HPDE6-E6E7 (cell line): ENCODE measurements at regions not wholly inside any gene's neighbourhood (a gene's known extent, or its start where the extent isn't known, plus 50 kb on each side); places are given as distances from the start of the nearest gene placed in this dataset.

ENCODE experiments used
- DNase-seq: peaks from one replicate; pipeline ENCODE4 v3.0.0; 2011; ENCODE audit warnings: missing footprints; ENCODE audit errors: extremely low spot score

DNA sequence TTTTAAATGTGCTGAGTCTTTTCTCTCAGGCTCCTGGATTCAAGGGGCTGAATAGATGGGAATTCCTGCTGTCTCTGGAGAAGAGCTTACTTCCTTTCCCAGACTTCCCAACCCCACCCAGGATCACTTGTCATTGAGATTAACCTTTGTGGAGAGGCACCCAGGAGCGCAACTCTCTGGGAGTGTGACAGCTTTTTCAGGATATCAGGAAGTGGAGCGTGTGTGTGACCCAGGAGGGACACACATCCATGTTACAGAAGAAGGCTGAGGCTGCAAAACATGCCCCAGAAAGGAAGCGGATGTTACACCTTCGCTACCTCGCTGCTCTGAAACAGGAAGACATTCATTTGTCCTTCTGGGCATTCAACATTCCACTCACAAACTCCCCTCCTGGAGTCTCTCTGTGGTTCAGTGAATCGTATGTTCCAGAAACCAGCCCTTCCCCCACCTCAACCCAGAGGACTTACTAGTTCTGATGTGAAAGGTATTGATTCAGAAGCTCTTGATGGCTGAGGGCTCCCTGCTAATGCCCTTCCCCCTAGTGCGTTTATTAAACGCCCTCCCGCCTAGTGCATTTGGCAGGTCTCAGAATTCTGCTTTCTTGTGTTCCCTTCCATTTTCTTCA is 523.9 kb downstream of the TNS1 start:
- DNase-seq, result no peak

- DNase-seq, result no peak
These were observed 525.2 kb downstream of the TNS1 start for GRCh38 chr2:217477583-217477982.

GRCh38 chr2:217475791-217476190 is 527.0 kb downstream of the TNS1 start:
- no peak for DNase-seq

- DNase-seq, result no peak
These were observed 527.7 kb downstream of the TNS1 start for GRCh38 chr2:217475101-217475500.

DNA sequence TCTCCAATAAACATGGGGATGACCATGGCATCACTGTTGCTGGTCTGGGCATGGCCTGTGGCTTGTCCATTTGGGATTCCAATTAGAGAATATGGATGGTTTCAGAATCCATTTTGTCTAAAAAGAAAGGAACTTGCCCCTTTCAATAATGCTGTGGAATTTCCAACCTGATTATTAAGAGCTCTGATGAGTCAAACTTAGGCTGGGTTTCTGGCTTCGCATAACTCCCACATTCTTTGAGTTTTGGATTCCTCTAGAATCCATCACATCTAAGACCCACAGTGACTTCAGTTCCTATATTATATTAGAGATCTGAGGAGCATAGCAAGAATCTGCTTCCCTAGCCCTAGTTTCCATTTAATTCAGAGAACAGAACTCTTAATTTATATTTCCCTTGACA is 531.5 kb downstream of the TNS1 start:
- no peak for DNase-seq

- no peak for DNase-seq
These were observed 533.5 kb downstream of the TNS1 start for GRCh38 chr2:217469203-217469810.

DNA sequence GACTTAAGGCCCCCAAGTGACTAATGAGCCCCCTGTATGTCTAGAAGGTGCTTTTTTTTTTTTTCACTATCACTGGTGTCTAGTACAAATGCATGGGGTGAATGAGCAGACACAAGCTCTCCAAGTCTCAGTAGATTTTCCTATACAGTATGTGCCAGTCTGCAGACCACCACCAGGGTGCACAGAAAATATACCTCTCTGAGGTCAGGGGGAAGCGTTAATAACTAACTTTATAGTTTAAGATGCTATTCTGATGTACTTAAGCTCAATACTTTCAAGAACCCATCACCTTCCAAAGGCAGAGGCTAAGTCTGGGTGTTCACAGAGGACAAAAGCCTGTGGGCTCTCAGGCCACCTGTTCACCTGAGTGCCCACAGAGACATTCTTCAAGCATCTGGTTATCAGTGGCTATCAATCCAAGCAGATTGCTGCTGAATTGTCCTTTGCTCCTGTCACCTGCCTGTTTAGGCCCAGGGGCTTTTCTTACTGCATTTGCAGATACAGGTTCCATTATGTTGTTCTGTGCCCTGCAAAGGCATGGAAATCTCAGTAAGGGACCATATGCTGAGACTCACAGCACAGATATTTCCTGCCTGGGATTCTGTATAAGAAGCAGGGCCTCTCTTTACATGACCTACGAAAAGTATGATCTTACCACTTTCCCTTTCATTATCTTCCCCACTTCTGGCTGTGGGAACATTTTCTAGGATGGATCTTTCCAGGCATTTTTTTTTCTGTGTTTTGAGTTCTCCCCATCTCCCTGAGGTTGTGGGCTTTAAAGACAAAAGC is 534.6 kb downstream of the TNS1 start:
- DNase-seq, result no peak

DNA sequence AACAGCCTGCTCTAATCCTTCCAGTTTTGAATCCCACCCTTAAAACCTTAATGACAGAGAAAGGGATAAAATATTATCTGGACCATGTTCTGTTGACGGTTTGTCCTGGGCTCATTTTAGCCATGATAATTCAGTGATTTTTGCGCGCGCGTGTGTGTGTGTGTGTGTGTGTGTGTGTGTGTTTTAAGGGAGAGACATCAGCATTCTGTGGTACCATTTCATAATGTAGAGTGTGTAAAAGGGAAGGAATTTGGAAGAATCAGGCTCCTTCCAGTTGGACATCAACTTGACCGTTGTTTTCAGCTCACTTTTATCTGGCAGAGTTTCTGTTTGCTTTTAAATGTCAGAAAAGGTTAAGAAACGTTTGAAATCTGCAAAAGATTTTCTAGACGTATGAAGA is 535.5 kb downstream of the TNS1 start:
- DNase-seq, result no peak

- no peak for DNase-seq
These were observed 536.0 kb downstream of the TNS1 start for GRCh38 chr2:217466805-217467204.

GRCh38 chr2:217466104-217466503 is 536.7 kb downstream of the TNS1 start:
- DNase-seq, result no peak

DNA sequence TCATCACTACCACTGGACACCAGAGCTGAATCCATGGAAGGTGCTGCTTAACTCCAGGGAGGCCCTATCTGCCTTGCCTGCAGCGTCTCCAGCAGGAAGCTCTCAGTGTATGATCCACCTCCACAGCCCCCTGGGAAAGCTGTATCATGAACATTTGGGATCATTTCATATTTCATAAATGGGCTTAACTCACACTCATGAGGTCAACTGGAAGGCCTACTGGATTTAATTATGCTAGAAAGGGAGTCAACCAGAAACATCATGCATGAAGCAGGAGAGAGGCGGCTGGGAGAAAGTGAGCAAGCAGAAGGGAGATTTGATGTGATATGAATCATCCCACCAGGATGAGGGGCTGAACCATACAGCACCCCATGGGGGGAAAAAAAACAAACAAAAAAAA is 537.7 kb downstream of the TNS1 start:
- no peak for DNase-seq

DNA sequence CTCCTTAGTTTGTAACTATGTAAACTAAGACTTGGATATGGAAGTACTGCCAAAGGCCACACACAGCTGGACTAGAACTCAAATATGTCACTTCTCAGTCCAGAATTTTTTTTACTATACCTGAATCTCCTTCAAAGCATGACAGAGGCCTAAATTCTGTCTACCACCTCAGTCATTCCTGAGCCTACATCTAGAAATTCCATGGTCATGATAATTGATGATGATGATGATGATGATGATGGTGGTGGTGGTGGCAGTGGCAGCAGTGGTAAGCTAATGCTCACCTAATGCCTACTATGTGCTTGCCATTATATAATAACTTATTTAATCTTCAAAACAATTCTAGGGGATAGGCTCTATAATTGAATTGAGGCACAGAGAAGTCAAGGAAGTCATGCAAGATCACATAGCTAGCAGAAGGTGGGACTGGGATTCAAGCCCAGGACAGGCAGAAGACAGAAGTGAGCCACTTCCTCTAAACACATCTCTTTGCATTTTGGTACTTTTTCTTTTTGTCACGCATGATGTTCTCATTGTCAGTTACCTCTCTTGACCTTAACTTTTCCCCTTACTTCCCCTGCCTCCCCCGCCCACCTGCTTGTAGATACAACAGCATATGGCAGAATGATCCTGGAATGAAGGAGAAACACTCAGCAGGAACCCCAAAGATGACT is 539.3 kb downstream of the TNS1 start:
- DNase-seq, result no peak

DNA sequence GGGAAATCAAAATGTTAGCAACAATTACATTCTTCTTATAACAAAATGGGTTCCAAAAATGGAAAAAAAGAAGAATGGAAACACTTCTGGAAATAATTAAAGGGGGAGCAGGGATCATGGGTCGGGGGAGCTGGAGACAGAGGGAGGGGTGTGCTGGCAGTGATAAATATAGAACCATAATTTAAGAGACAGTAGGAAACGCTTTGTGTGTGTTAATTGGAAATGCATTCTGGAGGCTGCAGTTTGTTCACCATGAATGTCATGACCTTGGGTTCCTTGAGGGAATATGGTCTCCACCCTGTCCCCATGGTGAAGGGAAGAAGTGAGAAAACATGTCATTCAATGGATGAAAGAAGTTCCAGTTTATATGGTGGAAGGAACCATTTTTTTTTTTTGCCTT is 540.7 kb downstream of the TNS1 start:
- no peak for DNase-seq

GRCh38 chr2:217461674-217462073 is 541.1 kb downstream of the TNS1 start:
- DNase-seq, result no peak

GRCh38 chr2:217459680-217460405 is 543.0 kb downstream of the TNS1 start:
- DNase-seq, result no peak

DNA sequence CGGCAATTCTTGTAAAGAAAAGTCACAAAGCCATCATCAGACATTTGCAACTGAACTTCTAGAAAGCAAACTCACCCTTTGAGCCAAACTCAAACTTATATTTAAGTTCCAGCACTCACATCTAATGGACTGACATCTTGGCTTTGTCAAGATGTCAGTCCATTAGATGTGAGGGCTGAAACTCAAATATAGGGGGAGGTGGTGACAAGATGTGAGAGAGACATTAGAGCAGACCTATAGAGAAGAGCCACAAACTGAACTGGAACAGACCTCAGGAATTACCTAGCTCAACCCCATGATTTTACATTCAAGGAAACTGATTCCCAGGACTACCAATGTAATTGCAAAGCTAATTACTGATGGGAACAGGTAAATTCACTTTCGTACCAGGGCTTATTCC is 543.8 kb downstream of the TNS1 start:
- DNase-seq, result no peak

GRCh38 chr2:217456016-217456415 is 546.8 kb downstream of the TNS1 start:
- no peak for DNase-seq

- DNase-seq, result no peak
These were observed 549.9 kb downstream of the TNS1 start for GRCh38 chr2:217452928-217453327.

GRCh38 chr2:217451666-217452065 is 551.1 kb downstream of the TNS1 start:
- no peak for DNase-seq

- no peak for DNase-seq
These were observed 553.4 kb downstream of the TNS1 start for GRCh38 chr2:217449444-217449843.

GRCh38 chr2:217448860-217449259 is 553.9 kb downstream of the TNS1 start:
- no peak for DNase-seq

DNA sequence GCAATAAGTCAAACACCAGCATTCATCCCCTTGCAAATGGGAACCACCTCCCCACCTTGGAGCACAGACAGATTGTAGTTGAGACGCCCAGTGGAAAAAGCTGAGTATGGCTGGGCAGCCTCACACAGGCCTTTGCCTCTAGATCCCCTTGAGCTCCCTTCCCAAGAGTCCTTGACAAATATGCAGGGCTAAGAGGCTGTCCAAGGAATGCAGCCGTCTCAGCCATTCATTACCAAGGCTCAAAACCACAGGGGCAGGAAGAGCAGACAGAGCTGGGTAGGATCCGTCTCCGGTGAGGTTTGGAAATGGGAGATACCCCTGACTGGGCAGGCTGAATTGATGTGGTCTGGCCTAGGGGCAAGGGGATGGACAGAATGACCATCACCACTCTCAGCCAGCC is 557.1 kb downstream of the TNS1 start:
- DNase-seq, result no peak
